ENCODE measurements at regions not wholly inside any gene's neighbourhood (a gene's known extent, or its start where the extent isn't known, plus 50 kb on each side); places are given as distances from the start of the nearest gene placed in this dataset.

DNA sequence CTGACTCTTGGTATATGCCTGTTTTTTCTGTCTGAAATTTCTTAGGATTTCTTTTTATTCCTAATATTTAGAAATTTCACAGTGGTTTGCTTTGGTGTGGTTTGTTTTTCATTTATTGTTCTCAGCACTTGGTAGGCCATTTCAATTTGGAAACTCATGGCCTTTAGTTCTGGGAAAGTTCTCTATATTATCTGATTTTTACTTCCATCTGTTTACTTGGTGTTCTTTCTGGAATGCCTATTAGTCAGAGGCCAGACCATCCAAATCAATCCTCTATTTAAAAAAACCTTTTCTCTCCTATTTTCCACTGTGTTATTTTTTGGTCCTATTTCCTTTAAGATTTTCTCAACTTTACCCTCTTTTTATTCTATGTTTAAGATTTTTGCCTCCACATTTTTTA is 188.1 kb upstream of the SFRP2 start:
- Histone ChIP-seq H3K27me3 (ENCODE audit: control insufficient read depth, insufficient read depth, low read length) (no peaks in the 10 kb centered on the region), H3K9me3 (ENCODE audit: control insufficient read depth, insufficient read depth, low read length) (peaks cover 28% of the 10 kb centered on the region), H3K4me3 (ENCODE audit: low read depth, low read length) (no peak overlapping the region), H3K9ac (ENCODE audit: low read depth, low read length) (no peak overlapping the region), H3K4me1 (ENCODE audit: control insufficient read depth, insufficient read depth, low read length) (no peaks in the 10 kb centered on the region), H3K27ac (ENCODE audit: low read depth, low read length) (no peak overlapping the region), H3K36me3 (ENCODE audit: control insufficient read depth, insufficient read depth, low read length) (no peaks in the 10 kb centered on the region)

DNA sequence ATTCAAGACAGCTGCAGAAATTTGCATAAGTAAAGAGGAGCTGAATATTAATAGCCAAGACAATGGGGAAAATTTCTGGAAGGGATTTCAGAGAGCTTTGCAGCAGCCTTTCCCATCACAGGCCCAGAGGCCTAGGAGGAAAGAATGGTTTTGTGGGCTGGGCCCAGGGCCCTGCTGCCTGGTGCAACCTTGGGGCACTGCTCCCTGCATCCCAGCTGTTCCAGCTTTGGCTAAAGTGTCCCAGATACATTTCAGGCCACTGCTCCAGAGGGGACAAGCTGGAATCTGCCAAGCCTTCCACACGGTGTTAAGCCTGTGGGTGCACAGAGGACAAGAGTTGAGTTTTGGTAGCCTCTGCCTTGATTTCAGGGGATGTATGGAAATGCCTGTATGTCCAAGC is 185.6 kb upstream of the SFRP2 start:
- no peak overlapping the region for H3K9ac ChIP-seq (ENCODE audit: low read depth, low read length)
- H3K27ac ChIP-seq (ENCODE audit: low read depth, low read length): no peak overlapping the region
- no peaks in the 10 kb centered on the region for H3K4me1 ChIP-seq (ENCODE audit: control insufficient read depth, insufficient read depth, low read length)
- H3K4me3 ChIP-seq (ENCODE audit: low read depth, low read length): no peak overlapping the region
- H3K27me3 ChIP-seq (ENCODE audit: control insufficient read depth, insufficient read depth, low read length): no peaks in the 10 kb centered on the region
- H3K36me3 ChIP-seq (ENCODE audit: control insufficient read depth, insufficient read depth, low read length): no peaks in the 10 kb centered on the region
- H3K9me3 ChIP-seq (ENCODE audit: control insufficient read depth, insufficient read depth, low read length): peaks cover 28% of the 10 kb centered on the region

DNA sequence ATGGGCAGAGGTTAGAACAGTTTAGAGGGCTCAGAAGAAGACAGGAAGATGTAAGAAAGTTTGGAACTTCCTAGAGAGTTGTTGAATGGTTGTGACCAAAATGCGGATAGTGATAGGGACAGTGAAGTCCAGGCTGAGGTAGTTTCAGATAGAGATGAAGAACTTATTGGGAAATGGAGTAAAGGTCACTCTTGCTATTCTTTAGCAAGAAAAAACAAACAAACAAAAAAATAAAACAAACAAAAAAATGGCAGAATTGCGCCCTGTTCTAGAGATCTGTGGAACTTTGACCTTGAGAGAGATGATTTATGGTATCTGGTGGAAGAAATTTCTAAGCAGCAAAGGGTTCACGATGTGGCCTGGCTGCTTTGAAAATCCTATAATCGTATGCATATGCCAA is 185.1 kb upstream of the SFRP2 start:
- Histone ChIP-seq H3K36me3 (ENCODE audit: control insufficient read depth, insufficient read depth, low read length) (no peaks in the 10 kb centered on the region), H3K4me1 (ENCODE audit: control insufficient read depth, insufficient read depth, low read length) (no peaks in the 10 kb centered on the region), H3K4me3 (ENCODE audit: low read depth, low read length) (no peak overlapping the region), H3K27me3 (ENCODE audit: control insufficient read depth, insufficient read depth, low read length) (no peaks in the 10 kb centered on the region), H3K27ac (ENCODE audit: low read depth, low read length) (no peak overlapping the region), H3K9me3 (ENCODE audit: control insufficient read depth, insufficient read depth, low read length) (peaks cover 28% of the 10 kb centered on the region), H3K9ac (ENCODE audit: low read depth, low read length) (no peak overlapping the region)

DNA sequence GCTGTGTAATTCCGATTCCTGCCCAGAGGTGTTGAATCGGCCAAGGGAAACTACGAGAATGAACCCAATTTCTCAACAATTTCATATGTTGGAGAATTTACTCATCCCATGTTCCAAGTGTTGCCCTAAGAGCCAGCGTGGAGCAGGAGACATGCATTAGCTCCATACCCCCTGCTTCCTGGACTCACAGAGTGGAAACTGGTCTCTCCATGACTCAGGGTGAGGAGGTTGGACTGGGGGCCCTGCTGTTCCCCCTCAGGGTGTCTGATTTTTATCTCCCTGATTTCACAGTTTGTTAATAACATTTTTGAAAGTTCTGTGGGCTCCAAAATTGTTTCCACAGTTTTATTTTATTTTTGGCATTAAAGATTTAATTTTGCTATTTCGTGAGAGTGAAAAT is 183.0 kb upstream of the SFRP2 start:
- Histone ChIP-seq H3K27ac (ENCODE audit: low read depth, low read length) (no peak overlapping the region), H3K36me3 (ENCODE audit: control insufficient read depth, insufficient read depth, low read length) (no peaks in the 10 kb centered on the region), H3K27me3 (ENCODE audit: control insufficient read depth, insufficient read depth, low read length) (no peaks in the 10 kb centered on the region), H3K9me3 (ENCODE audit: control insufficient read depth, insufficient read depth, low read length) (peaks cover 28% of the 10 kb centered on the region), H3K9ac (ENCODE audit: low read depth, low read length) (no peak overlapping the region), H3K4me1 (ENCODE audit: control insufficient read depth, insufficient read depth, low read length) (no peaks in the 10 kb centered on the region), H3K4me3 (ENCODE audit: low read depth, low read length) (no peak overlapping the region)

DNA sequence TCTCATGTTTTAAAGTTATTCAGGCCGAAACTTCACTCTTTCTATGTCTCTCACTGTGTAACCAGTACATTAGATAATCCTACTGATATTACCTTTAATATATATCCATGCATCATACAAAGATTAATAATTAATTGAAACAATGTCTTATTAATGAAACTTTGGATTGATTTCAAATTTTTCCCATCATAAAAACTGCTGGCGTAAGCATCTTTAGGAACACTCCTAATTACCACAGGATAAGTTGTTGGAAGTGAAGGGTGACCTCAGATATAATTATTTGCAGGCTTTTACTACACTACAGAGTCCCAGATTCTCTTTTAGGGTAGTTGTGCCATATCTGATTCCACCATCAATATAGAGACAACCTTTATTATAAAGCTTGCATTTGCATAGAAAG is 181.3 kb upstream of the SFRP2 start:
- no peak overlapping the region for H3K27ac ChIP-seq (ENCODE audit: low read depth, low read length)
- H3K9ac ChIP-seq (ENCODE audit: low read depth, low read length): no peak overlapping the region
- no peaks in the 10 kb centered on the region for H3K36me3 ChIP-seq (ENCODE audit: control insufficient read depth, insufficient read depth, low read length)
- H3K27me3 ChIP-seq (ENCODE audit: control insufficient read depth, insufficient read depth, low read length): no peaks in the 10 kb centered on the region
- H3K9me3 ChIP-seq (ENCODE audit: control insufficient read depth, insufficient read depth, low read length): peaks cover 20% of the 10 kb centered on the region
- H3K4me3 ChIP-seq (ENCODE audit: low read depth, low read length): no peak overlapping the region
- H3K4me1 ChIP-seq (ENCODE audit: control insufficient read depth, insufficient read depth, low read length): no peaks in the 10 kb centered on the region

DNA sequence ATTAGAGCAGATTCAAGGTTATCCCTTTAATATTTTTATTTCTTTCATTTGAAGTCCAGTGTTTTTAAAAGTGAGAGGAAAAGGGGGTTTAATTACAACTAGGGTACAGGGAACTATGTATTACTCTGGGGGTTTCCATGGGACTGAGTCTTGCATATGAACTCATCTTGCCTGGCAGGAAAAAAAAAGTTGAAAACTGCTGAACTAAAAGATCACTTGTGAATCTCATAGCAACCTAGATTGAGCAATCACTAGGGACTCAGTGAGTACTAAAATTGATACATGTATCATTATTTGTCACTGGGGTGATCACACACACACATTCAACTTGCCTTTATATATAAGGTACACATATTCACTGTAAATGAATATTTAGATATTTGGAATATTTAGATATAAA is 180.7 kb upstream of the SFRP2 start:
- H3K36me3 ChIP-seq (ENCODE audit: control insufficient read depth, insufficient read depth, low read length): no peaks in the 10 kb centered on the region
- H3K4me1 ChIP-seq (ENCODE audit: control insufficient read depth, insufficient read depth, low read length): no peaks in the 10 kb centered on the region
- H3K27me3 ChIP-seq (ENCODE audit: control insufficient read depth, insufficient read depth, low read length): no peaks in the 10 kb centered on the region
- H3K9me3 ChIP-seq (ENCODE audit: control insufficient read depth, insufficient read depth, low read length): peaks cover 14% of the 10 kb centered on the region
- H3K4me3 ChIP-seq (ENCODE audit: low read depth, low read length): no peak overlapping the region
- no peak overlapping the region for H3K27ac ChIP-seq (ENCODE audit: low read depth, low read length)
- no peak overlapping the region for H3K9ac ChIP-seq (ENCODE audit: low read depth, low read length)

DNA sequence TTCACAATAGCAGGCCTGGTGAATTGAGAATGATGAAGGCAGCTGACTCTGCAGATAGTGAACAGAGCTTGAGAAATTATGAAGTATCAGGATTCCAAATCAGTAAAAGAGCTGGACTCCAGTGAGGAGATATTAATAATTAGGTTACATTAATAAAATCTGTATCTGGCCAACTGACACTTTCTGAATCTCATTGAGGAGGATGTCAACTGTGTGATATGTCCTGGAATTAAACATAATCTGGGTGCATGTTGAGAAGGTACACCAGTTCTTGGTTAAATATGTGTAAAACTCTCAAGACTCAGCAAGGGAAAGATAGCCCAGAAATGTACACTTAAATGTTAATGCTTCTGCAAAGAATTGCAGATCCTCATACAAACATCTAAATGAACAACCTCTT is 177.8 kb upstream of the SFRP2 start:
- no peaks in the 10 kb centered on the region for H3K4me1 ChIP-seq (ENCODE audit: control insufficient read depth, insufficient read depth, low read length)
- H3K4me3 ChIP-seq (ENCODE audit: low read depth, low read length): no peak overlapping the region
- no peak overlapping the region for H3K9ac ChIP-seq (ENCODE audit: low read depth, low read length)
- H3K9me3 ChIP-seq (ENCODE audit: control insufficient read depth, insufficient read depth, low read length): no peaks in the 10 kb centered on the region
- H3K36me3 ChIP-seq (ENCODE audit: control insufficient read depth, insufficient read depth, low read length): no peaks in the 10 kb centered on the region
- H3K27ac ChIP-seq (ENCODE audit: low read depth, low read length): no peak overlapping the region
- no peaks in the 10 kb centered on the region for H3K27me3 ChIP-seq (ENCODE audit: control insufficient read depth, insufficient read depth, low read length)

DNA sequence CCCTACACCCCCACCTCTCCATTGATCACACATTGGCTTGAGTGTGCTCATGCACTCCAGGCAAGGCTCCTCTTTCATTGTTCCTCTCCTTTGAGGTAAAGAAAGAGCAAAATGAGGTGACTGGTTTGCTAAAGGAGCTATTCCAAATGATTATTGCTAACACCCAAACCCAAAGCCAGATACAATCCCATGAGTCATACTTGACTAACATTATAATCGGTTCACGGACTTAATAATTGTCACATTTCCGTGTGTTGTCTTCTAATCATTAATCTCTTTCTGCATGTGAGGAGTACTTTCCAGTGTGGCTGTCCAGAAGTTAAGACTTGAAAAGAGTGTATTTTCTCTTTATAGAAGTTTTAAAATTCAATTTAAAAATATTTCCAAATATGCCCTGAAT is 174.3 kb upstream of the SFRP2 start:
- no peak overlapping the region for H3K4me3 ChIP-seq (ENCODE audit: low read depth, low read length)
- H3K27ac ChIP-seq (ENCODE audit: low read depth, low read length): no peak overlapping the region
- no peaks in the 10 kb centered on the region for H3K4me1 ChIP-seq (ENCODE audit: control insufficient read depth, insufficient read depth, low read length)
- no peaks in the 10 kb centered on the region for H3K9me3 ChIP-seq (ENCODE audit: control insufficient read depth, insufficient read depth, low read length)
- no peaks in the 10 kb centered on the region for H3K27me3 ChIP-seq (ENCODE audit: control insufficient read depth, insufficient read depth, low read length)
- H3K9ac ChIP-seq (ENCODE audit: low read depth, low read length): no peak overlapping the region
- no peaks in the 10 kb centered on the region for H3K36me3 ChIP-seq (ENCODE audit: control insufficient read depth, insufficient read depth, low read length)

DNA sequence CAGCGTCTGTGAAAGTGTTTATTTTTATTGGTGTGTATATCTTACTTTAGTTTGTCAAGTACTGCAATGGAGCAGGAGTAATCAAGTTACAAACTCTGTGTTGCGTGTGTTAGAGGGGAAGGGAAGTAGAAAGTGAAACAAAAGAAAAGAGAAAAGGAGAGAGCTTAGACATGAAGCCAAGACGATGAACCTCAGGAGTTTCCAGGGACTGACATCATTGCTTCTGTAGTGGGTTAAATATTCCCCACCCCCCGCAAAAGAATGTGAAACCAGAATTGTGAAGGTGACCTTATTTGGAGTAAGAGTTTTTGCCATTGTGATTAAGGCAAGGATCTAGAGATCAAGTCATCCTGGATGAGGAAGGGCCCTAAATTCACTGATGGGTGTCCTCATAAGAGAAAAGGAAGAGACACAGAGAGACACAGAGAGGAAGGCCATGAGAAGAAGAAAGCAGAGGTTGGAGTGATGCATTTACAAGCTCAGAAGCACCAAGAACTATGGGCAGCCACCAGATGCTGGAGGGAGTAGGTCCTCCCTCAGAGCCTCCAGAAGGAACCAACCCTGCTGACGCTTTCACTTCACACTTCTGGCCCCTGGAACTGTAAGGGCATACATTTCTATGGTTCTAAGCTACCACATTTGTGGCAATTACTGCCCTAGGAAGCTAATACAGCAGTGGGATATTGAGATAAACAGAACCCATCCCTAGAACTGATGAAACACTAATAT is 173.6 kb upstream of the SFRP2 start:
- H3K9ac ChIP-seq (ENCODE audit: low read depth, low read length): no peak overlapping the region
- no peaks in the 10 kb centered on the region for H3K27me3 ChIP-seq (ENCODE audit: control insufficient read depth, insufficient read depth, low read length)
- no peaks in the 10 kb centered on the region for H3K4me1 ChIP-seq (ENCODE audit: control insufficient read depth, insufficient read depth, low read length)
- no peaks in the 10 kb centered on the region for H3K9me3 ChIP-seq (ENCODE audit: control insufficient read depth, insufficient read depth, low read length)
- no peaks in the 10 kb centered on the region for H3K36me3 ChIP-seq (ENCODE audit: control insufficient read depth, insufficient read depth, low read length)
- no peak overlapping the region for H3K27ac ChIP-seq (ENCODE audit: low read depth, low read length)
- H3K4me3 ChIP-seq (ENCODE audit: low read depth, low read length): no peak overlapping the region

DNA sequence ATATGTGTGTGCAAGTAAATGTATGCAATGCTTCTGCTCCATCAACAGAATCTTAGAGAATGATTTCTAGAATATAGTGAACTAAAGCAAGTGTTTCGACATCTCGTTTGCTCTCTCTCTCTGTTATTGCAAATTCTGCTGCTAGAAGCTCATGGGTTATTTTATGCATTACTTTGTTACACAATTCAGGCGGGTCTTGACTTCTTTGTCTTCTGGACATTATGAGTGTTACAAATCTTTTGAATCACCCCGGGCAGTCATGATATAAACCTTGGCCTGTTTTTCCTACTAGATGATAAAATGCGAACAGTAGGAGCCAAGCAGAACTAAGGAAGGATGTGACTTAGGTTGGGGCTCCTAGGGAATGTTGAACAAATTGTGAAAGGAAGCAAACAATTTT is 166.4 kb upstream of the SFRP2 start:
- H3K9me3 ChIP-seq (ENCODE audit: control insufficient read depth, insufficient read depth, low read length): no peaks in the 10 kb centered on the region
- no peak overlapping the region for H3K27ac ChIP-seq (ENCODE audit: low read depth, low read length)
- H3K4me3 ChIP-seq (ENCODE audit: low read depth, low read length): no peak overlapping the region
- no peaks in the 10 kb centered on the region for H3K27me3 ChIP-seq (ENCODE audit: control insufficient read depth, insufficient read depth, low read length)
- H3K36me3 ChIP-seq (ENCODE audit: control insufficient read depth, insufficient read depth, low read length): no peaks in the 10 kb centered on the region
- H3K4me1 ChIP-seq (ENCODE audit: control insufficient read depth, insufficient read depth, low read length): no peaks in the 10 kb centered on the region
- H3K9ac ChIP-seq (ENCODE audit: low read depth, low read length): no peak overlapping the region

DNA sequence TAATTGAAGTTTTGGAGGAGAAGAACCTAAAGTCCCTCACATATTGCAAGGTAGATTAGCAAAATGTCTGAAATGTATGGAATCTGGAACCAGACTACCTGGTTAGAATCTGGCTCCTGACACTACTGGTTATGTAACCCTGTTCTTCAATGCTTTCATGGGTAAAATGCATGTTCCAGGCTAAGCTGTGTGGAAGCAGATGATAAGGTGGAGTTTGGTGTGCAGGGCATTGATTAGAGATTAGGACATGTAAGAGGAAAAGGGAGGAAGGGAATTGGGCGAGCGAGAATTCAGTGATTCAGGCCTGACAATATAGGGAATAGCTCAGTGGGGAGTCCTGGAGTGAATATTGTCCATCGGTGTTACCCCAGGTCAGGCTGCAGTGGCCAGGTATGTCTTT is 165.8 kb upstream of the SFRP2 start:
- no peaks in the 10 kb centered on the region for H3K4me1 ChIP-seq (ENCODE audit: control insufficient read depth, insufficient read depth, low read length)
- no peaks in the 10 kb centered on the region for H3K27me3 ChIP-seq (ENCODE audit: control insufficient read depth, insufficient read depth, low read length)
- H3K36me3 ChIP-seq (ENCODE audit: control insufficient read depth, insufficient read depth, low read length): no peaks in the 10 kb centered on the region
- no peaks in the 10 kb centered on the region for H3K9me3 ChIP-seq (ENCODE audit: control insufficient read depth, insufficient read depth, low read length)
- H3K9ac ChIP-seq (ENCODE audit: low read depth, low read length): no peak overlapping the region
- H3K4me3 ChIP-seq (ENCODE audit: low read depth, low read length): no peak overlapping the region
- H3K27ac ChIP-seq (ENCODE audit: low read depth, low read length): no peak overlapping the region
